Panc1 (cell line): ENCODE measurements at regions not wholly inside any gene's neighbourhood (a gene's known extent, or its start where the extent isn't known, plus 50 kb on each side); places are given as distances from the start of the nearest gene placed in this dataset.

Source experiments
- ATAC-seq: fragments of 200-7000 bp; cut with Tn5 transposase; 2 replicates; pipeline ENCODE4 v1.9.1; 2020; ENCODE audit warnings: mild to moderate bottlenecking, moderate library complexity
- BruUV-seq: library from RNA; stranded (reverse); fragments of 400-500 nt; replicated peaks from 2 replicates; lab custom pipeline; 2021; lab: Mats Ljungman, UMichigan
- CTCF ChIA-PET: fragments of 300-600 bp; sonication (Branson Sonifier 250); formaldehyde crosslinking; loops from one replicate; lab custom pipeline; 2022; ENCODE audit warnings: antibody characterized with exemption; lab: Charles Lee
- POLR2A ChIA-PET: fragments of 300-600 bp; sonication (Branson Sonifier 250); formaldehyde crosslinking; loops from one replicate; lab custom pipeline; 2022; ENCODE audit warnings: antibody characterized with exemption; lab: Charles Lee
- DNase-seq: peaks from one replicate; pipeline ENCODE4 v3.0.0-alpha.2; 2010; ENCODE audit warnings: low read depth, low spot score
- H3K27ac ChIP-seq: 2 replicates; pipeline ENCODE4 v1.5.1; 2011; ENCODE audit warnings: mild to moderate bottlenecking, low read length, inconsistent platforms
- H3K27me3 ChIP-seq: fragments of 200-500 bp; sonication (Bioruptor generic); 2 replicates; pipeline ENCODE4 v1.6.0; 2014; ENCODE audit warnings: low read length, inconsistent platforms; ENCODE audit not compliant: control insufficient read depth, insufficient read depth
- H3K36me3 ChIP-seq: fragments of 200-500 bp; sonication (Bioruptor generic); 2 replicates; pipeline ENCODE4 v1.5.1; 2014; ENCODE audit warnings: inconsistent platforms, mild to moderate bottlenecking, low read length, moderate library complexity; ENCODE audit not compliant: control insufficient read depth, insufficient read depth
- H3K4me1 ChIP-seq: 2 replicates; pipeline ENCODE4 v1.5.1; 2011; ENCODE audit warnings: inconsistent platforms, mild to moderate bottlenecking, low read length, moderate library complexity; ENCODE audit not compliant: control insufficient read depth, insufficient read depth
- H3K4me3 ChIP-seq, 2 experiments: 2 replicates each; pipeline ENCODE4 v1.5.1; 2011 to 2012; ENCODE audit warnings: low read depth in 2 of 2, low read length in 2 of 2, mild to moderate bottlenecking in 2 of 2, inconsistent platforms in 1 of 2, moderate library complexity in 1 of 2
- H3K9me3 ChIP-seq: fragments of 200-500 bp; sonication (Bioruptor generic); 2 replicates; pipeline ENCODE4 v1.5.1; 2014; ENCODE audit warnings: low read depth, mild to moderate bottlenecking, inconsistent platforms, low read length, moderate library complexity; ENCODE audit not compliant: control insufficient read depth, insufficient read depth
- POLR2AphosphoS5 ChIP-seq: IDR thresholded peaks from 2 replicates; pipeline ENCODE4 v1.6.1; 2012; ENCODE audit warnings: mild to moderate bottlenecking, low read depth, low read length, moderate library complexity
- REST ChIP-seq, 2 experiments: IDR thresholded peaks; 2 replicates each; pipeline ENCODE4 v1.6.1; 2011 to 2012; ENCODE audit warnings: low read depth in 2 of 2, control low read depth in 1 of 2, low read length in 1 of 2, mild to moderate bottlenecking in 1 of 2, moderate library complexity in 1 of 2; ENCODE audit not compliant: insufficient read depth in 1 of 2
- TCF7L2 ChIP-seq: IDR thresholded peaks from 2 replicates; pipeline ENCODE4 v1.6.1; 2011; ENCODE audit warnings: mild to moderate bottlenecking, low read depth, low read length, inconsistent platforms
- in situ Hi-C: cut with HindIII; loops from 2 replicates; pipeline ENCODE4 v1.10.0; 2016; ENCODE audit warnings: low sequenced_read_pairs, low pct_unique_long_range_greater_than_20kb
- intact Hi-C: fragments of 100-400 bp; cut with micrococcal nuclease; formaldehyde crosslinking; loops from one replicate; pipeline ENCODE4 v1.10.0; 2022; ENCODE audit not compliant: unreplicated experiment

- Histone ChIP-seq H3K4me3 (no peak overlapping the region), H3K9me3 (no peaks in the 10 kb centered on the region), H3K36me3 (no peaks in the 10 kb centered on the region), H3K27ac (no peak overlapping the region), H3K4me1 (no peaks in the 10 kb centered on the region), H3K27me3 (no peaks in the 10 kb centered on the region)
- ATAC-seq (no peak), DNase-seq (no peak)
- no peak for TF ChIP-seq POLR2AphosphoS5
- in situ Hi-C loops (no loop called here), intact Hi-C loops (no loop called here)
- CTCF ChIA-PET, result no interaction called here
- BruUV-seq, result no TSS peak
- POLR2A ChIA-PET, result no interaction called here
Observed at GRCh38 chr3:152613851-152614250, 221.1 kb upstream of the P2RY1 start.

GRCh38 chr3:152615681-152616080, 219.2 kb upstream of the P2RY1 start:
- no peak for TF ChIP-seq REST (IDR thresholded peaks at IDR 0.05; ENCODE audit: insufficient read depth in 1 of 2, low read depth in 2 of 2, low read length in 1 of 2)
- H3K27me3 ChIP-seq, result no peaks in the 10 kb centered on the region
- H3K27ac ChIP-seq, result no peak overlapping the region
- no TSS peak for BruUV-seq
- CTCF ChIA-PET, result no interaction called here
- no peaks in the 10 kb centered on the region for H3K4me1 ChIP-seq
- in situ Hi-C loops, result no loop called here
- DNase-seq (no peak), ATAC-seq (no peak)
- no peaks in the 10 kb centered on the region for H3K9me3 ChIP-seq
- POLR2A ChIA-PET, result no interaction called here
- intact Hi-C loops, result no loop called here
- H3K4me3 ChIP-seq, result no peak overlapping the region
- no peaks in the 10 kb centered on the region for H3K36me3 ChIP-seq

GRCh38 chr3:152617609-152618008, 217.3 kb upstream of the P2RY1 start:
- TF ChIP-seq TCF7L2, result no peak
- Histone ChIP-seq H3K27me3 (no peaks in the 10 kb centered on the region), H3K4me3 (no peak overlapping the region), H3K36me3 (no peaks in the 10 kb centered on the region), H3K9me3 (no peaks in the 10 kb centered on the region), H3K4me1 (no peaks in the 10 kb centered on the region), H3K27ac (no peak overlapping the region)
- POLR2A ChIA-PET, result interaction anchor here (0.6 kb wide), 1 partner anchor 1028 kb away, joined by 6 read pairs; no protein-coding TSS in a partner anchor
- in situ Hi-C loops, result no loop called here
- intact Hi-C loops, result no loop called here
- CTCF ChIA-PET, result no interaction called here
- BruUV-seq, result no TSS peak
- no peak for ATAC-seq
- DNase-seq, result no peak

- H3K4me3 ChIP-seq, result no peak overlapping the region
- DNase-seq, result no peak
- ChIA-PET CTCF (no interaction called here), POLR2A (no interaction called here)
- H3K4me1 ChIP-seq, result no peaks in the 10 kb centered on the region
- BruUV-seq, result no TSS peak
- H3K27me3 ChIP-seq, result no peaks in the 10 kb centered on the region; the same call in 1 of the 2 replicates
- no peaks in the 10 kb centered on the region for H3K9me3 ChIP-seq
- H3K27ac ChIP-seq, result no peak overlapping the region
- intact Hi-C loops, result no loop called here
- TF ChIP-seq REST (IDR thresholded peaks at IDR 0.05; ENCODE audit: insufficient read depth in 1 of 2, low read depth in 2 of 2, low read length in 1 of 2), result no peak
- in situ Hi-C loops, result no loop called here
- ATAC-seq, result no peak
- no peaks in the 10 kb centered on the region for H3K36me3 ChIP-seq
Observed at GRCh38 chr3:152618529-152618928, 216.4 kb upstream of the P2RY1 start.
